MM.1S (cell line): ENCODE measurements at regions not wholly inside any gene's neighbourhood (a gene's known extent, or its start where the extent isn't known, plus 50 kb on each side); places are given as distances from the start of the nearest gene placed in this dataset.

Experiments
- CTCF ChIP-seq: fragments of 300-600 bp; sonication (generic); IDR thresholded peaks from 2 replicates; pipeline ENCODE4 v1.5.1; 2016; ENCODE audit warnings: antibody characterized with exemption, low read length, mixed read lengths
- EZH2 ChIP-seq: fragments of 300-600 bp; sonication (generic); optimal IDR thresholded peaks from 2 replicates; pipeline ENCODE3; 2017; ENCODE audit warnings: low read depth, mild to moderate bottlenecking, antibody characterized with exemption, low read length, mixed read lengths
- EZH2phosphoT487 ChIP-seq: fragments of 300-600 bp; sonication (generic); IDR thresholded peaks from 2 replicates; pipeline ENCODE4 v1.6.1; 2018; ENCODE audit warnings: antibody characterized with exemption, low read length

GRCh38 chr11:80958361-80958760 lies 1517.5 kb upstream of the TENM4 start:
- TF ChIP-seq CTCF (no peak), EZH2 (no peak), EZH2phosphoT487 (no peak)
